22Rv1 (cell line): ENCODE measurements at regions not wholly inside any gene's neighbourhood (a gene's known extent, or its start where the extent isn't known, plus 50 kb on each side); places are given as distances from the start of the nearest gene placed in this dataset.

Source experiments
- ZFX ChIP-seq: fragments of 450-650 bp; IDR thresholded peaks from 2 replicates; pipeline ENCODE4 v1.6.1; 2017; ENCODE audit warnings: antibody characterized with exemption, borderline replicate concordance
- TF ChIP-seq, protein P1 (sequence below): fragments of 450-650 bp; IDR thresholded peaks from 2 replicates; pipeline ENCODE4 v1.5.1; 2017; ENCODE audit warnings: mild to moderate bottlenecking

GRCh38 chr9:73996844-73997243 lies 500.3 kb upstream of the RORB start:
- TF ChIP-seq, protein P1, sequence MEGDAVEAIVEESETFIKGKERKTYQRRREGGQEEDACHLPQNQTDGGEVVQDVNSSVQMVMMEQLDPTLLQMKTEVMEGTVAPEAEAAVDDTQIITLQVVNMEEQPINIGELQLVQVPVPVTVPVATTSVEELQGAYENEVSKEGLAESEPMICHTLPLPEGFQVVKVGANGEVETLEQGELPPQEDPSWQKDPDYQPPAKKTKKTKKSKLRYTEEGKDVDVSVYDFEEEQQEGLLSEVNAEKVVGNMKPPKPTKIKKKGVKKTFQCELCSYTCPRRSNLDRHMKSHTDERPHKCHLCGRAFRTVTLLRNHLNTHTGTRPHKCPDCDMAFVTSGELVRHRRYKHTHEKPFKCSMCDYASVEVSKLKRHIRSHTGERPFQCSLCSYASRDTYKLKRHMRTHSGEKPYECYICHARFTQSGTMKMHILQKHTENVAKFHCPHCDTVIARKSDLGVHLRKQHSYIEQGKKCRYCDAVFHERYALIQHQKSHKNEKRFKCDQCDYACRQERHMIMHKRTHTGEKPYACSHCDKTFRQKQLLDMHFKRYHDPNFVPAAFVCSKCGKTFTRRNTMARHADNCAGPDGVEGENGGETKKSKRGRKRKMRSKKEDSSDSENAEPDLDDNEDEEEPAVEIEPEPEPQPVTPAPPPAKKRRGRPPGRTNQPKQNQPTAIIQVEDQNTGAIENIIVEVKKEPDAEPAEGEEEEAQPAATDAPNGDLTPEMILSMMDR = no peak
- TF ChIP-seq ZFX = no peak
